SK-N-SH treated with all-trans-retinoic acid at 6 μM for 48 hours (cell line): ENCODE measurements at regions not wholly inside any gene's neighbourhood (a gene's known extent, or its start where the extent isn't known, plus 50 kb on each side); places are given as distances from the start of the nearest gene placed in this dataset.

ENCODE experiments used
- ATAC-seq: fragments of 200-7000 bp; cut with Tn5 transposase; 3 replicates; pipeline ENCODE4 v1.9.1; 2020; ENCODE audit warnings: mild to moderate bottlenecking, moderate library complexity
- ARNTL ChIP-seq: fragments of 450-650 bp; formaldehyde crosslinking; IDR thresholded peaks from 2 replicates; pipeline ENCODE4 v1.5.0; 2020; ENCODE audit warnings: low read depth, mild to moderate bottlenecking, moderate library complexity, borderline replicate concordance
- BACH2 ChIP-seq: fragments of 250-450 bp; sonication (Bioruptor Pico); IDR thresholded peaks from 2 replicates; pipeline ENCODE4 v1.9.0; 2021; ENCODE audit warnings: mild to moderate bottlenecking, borderline replicate concordance
- CREB5 ChIP-seq: fragments of 250-450 bp; sonication (Bioruptor Pico); IDR thresholded peaks from 2 replicates; pipeline ENCODE4 v1.5.1; 2020; ENCODE audit warnings: low read depth, mild to moderate bottlenecking, moderate library complexity
- CSDC2 ChIP-seq: fragments of 250-450 bp; sonication (Bioruptor Pico); IDR thresholded peaks from 2 replicates; pipeline ENCODE4 v1.5.0; 2020; ENCODE audit warnings: mild to moderate bottlenecking, moderate library complexity
- ESRRG ChIP-seq: fragments of 250-450 bp; sonication (Bioruptor Pico); IDR thresholded peaks from 2 replicates; pipeline ENCODE4 v1.6.1; 2021; ENCODE audit warnings: mild to moderate bottlenecking
- GLIS3 ChIP-seq: fragments of 250-450 bp; sonication (Bioruptor Pico); IDR thresholded peaks from 2 replicates; pipeline ENCODE4 v1.5.0; 2020; ENCODE audit warnings: mild to moderate bottlenecking, moderate library complexity
- ISL1 ChIP-seq: fragments of 250-450 bp; sonication (Bioruptor Pico); IDR thresholded peaks from 2 replicates; pipeline ENCODE4 v2.1.2; 2022; ENCODE audit warnings: mild to moderate bottlenecking, moderate library complexity
- OSR1 ChIP-seq: fragments of 250-450 bp; sonication (Bioruptor Pico); IDR thresholded peaks from 2 replicates; pipeline ENCODE4 v1.8.0; 2022; ENCODE audit warnings: moderate library complexity, mild to moderate bottlenecking, inconsistent platforms
- POU6F1 ChIP-seq: fragments of 250-450 bp; sonication (Bioruptor Pico); IDR thresholded peaks from 2 replicates; pipeline ENCODE4 v1.8.0; 2021; ENCODE audit warnings: low read depth, mild to moderate bottlenecking, moderate library complexity, borderline replicate concordance
- PPARA ChIP-seq: fragments of 250-450 bp; sonication (Bioruptor Pico); IDR thresholded peaks from 2 replicates; pipeline ENCODE4 v1.5.0; 2020; ENCODE audit warnings: mild to moderate bottlenecking, borderline replicate concordance
- RARB ChIP-seq: fragments of 250-450 bp; sonication (Bioruptor Pico); IDR thresholded peaks from 2 replicates; pipeline ENCODE4 v1.8.0; 2021; ENCODE audit warnings: mild to moderate bottlenecking, moderate library complexity
- SNAI2 ChIP-seq: fragments of 250-450 bp; sonication (Bioruptor Pico); IDR thresholded peaks from 2 replicates; pipeline ENCODE4 v1.5.0; 2020; ENCODE audit warnings: mild to moderate bottlenecking, moderate library complexity
- TCF4 ChIP-seq: fragments of 250-450 bp; sonication (Bioruptor Pico); IDR thresholded peaks from 2 replicates; pipeline ENCODE4 v1.8.0; 2021; ENCODE audit warnings: mild to moderate bottlenecking, moderate library complexity, borderline replicate concordance
- TOX ChIP-seq: fragments of 250-450 bp; sonication (Bioruptor Pico); IDR thresholded peaks from 2 replicates; pipeline ENCODE4 v1.8.0; 2021; ENCODE audit warnings: mild to moderate bottlenecking, moderate library complexity, borderline replicate concordance
- TSHZ2 ChIP-seq: fragments of 250-450 bp; sonication (Bioruptor Pico); IDR thresholded peaks from 2 replicates; pipeline ENCODE4 v1.5.0; 2020; ENCODE audit warnings: mild to moderate bottlenecking, moderate library complexity
- ZC3H10 ChIP-seq: fragments of 250-450 bp; sonication (Bioruptor Pico); IDR thresholded peaks from 2 replicates; pipeline ENCODE4 v1.5.1; 2021; ENCODE audit warnings: mild to moderate bottlenecking, moderate library complexity
- ZFP3 ChIP-seq: fragments of 250-450 bp; sonication (Bioruptor Pico); IDR thresholded peaks from 2 replicates; pipeline ENCODE4 v1.5.0; 2020; ENCODE audit warnings: mild to moderate bottlenecking, moderate library complexity
- ZNF565 ChIP-seq: fragments of 450-650 bp; formaldehyde crosslinking; conservative IDR thresholded peaks from 2 replicates; pipeline ENCODE4 v1.5.0; 2020; ENCODE audit warnings: low read depth, mild to moderate bottlenecking, moderate library complexity
- ZNF8 ChIP-seq: fragments of 450-650 bp; formaldehyde crosslinking; IDR thresholded peaks from 2 replicates; pipeline ENCODE4 v1.5.0; 2020; ENCODE audit warnings: mild to moderate bottlenecking, moderate library complexity
- TF ChIP-seq, protein P1 (sequence below): fragments of 250-450 bp; sonication (Bioruptor Pico); IDR thresholded peaks from 2 replicates; pipeline ENCODE4 v1.5.1; 2021; ENCODE audit warnings: mild to moderate bottlenecking, moderate library complexity

GRCh38 chr14:54221971-54222370, 174.8 kb upstream of the CDKN3 start:
- no peak for ATAC-seq
- no peak for TF ChIP-seq CSDC2 (CRISPR knock-in tag)
- TF ChIP-seq ZNF565 (CRISPR knock-in tag) = no peak
- TF ChIP-seq TSHZ2 = no peak
- TF ChIP-seq POU6F1 (CRISPR knock-in tag) = no peak
- no peak for TF ChIP-seq OSR1 (CRISPR knock-in tag)
- no peak for TF ChIP-seq ZC3H10 (CRISPR knock-in tag)
- no peak for TF ChIP-seq CREB5 (CRISPR knock-in tag)
- no peak for TF ChIP-seq SNAI2 (CRISPR knock-in tag)
- TF ChIP-seq, protein P1, sequence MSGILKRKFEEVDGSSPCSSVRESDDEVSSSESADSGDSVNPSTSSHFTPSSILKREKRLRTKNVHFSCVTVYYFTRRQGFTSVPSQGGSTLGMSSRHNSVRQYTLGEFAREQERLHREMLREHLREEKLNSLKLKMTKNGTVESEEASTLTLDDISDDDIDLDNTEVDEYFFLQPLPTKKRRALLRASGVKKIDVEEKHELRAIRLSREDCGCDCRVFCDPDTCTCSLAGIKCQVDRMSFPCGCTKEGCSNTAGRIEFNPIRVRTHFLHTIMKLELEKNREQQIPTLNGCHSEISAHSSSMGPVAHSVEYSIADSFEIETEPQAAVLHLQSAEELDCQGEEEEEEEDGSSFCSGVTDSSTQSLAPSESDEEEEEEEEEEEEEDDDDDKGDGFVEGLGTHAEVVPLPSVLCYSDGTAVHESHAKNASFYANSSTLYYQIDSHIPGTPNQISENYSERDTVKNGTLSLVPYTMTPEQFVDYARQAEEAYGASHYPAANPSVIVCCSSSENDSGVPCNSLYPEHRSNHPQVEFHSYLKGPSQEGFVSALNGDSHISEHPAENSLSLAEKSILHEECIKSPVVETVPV (CRISPR knock-in tag) = no peak
- TF ChIP-seq ZNF8 (CRISPR knock-in tag) = no peak
- no peak for TF ChIP-seq GLIS3
- TF ChIP-seq ARNTL (CRISPR knock-in tag) = no peak
- no peak for TF ChIP-seq BACH2
- TF ChIP-seq ESRRG (CRISPR knock-in tag) = no peak
- no peak for TF ChIP-seq TCF4 (CRISPR knock-in tag)

- ATAC-seq = no peak
- peak; percentile 65; the same call in 1 of the 2 replicates for TF ChIP-seq TCF4 (CRISPR knock-in tag)
- no peak for TF ChIP-seq PPARA (CRISPR knock-in tag)
- TF ChIP-seq, all 23 proteins: peak for 1
These were observed 172.9 kb upstream of the CDKN3 start for GRCh38 chr14:54223831-54224402.

DNA sequence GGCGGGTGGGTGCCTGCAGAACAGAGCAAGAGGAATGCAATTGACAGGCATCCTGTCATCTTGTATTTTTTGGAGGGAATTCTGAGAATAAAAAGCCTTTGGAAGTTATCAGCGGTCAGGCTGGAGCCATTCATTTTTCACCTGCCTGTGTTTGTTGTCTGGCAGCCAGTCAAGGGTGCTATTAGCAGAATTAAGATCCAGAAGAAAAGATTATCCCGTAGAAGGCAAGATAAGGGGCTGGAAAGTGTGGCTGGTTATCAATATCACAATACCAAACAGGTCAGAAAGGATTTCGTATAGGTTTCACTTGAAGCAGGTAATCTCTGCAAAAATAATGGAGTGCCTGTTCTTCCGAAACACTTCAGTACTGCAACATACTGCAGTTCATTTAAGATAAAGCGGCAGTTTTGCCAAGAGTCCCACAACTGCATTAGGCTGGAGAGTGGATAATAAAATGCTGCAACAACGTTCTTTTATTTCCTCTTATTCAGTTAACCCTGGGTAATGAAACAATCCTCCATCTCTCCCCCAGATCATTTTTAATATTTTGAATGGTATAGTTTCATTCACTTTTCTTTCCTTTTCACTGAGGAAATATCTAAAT, 171.2 kb upstream of the CDKN3 start:
- TF ChIP-seq POU6F1 (CRISPR knock-in tag) = no peak
- TF ChIP-seq, protein P1 (CRISPR knock-in tag) = no peak
- TF ChIP-seq CSDC2 (CRISPR knock-in tag) = no peak
- no peak for TF ChIP-seq ESRRG (CRISPR knock-in tag)
- peak; percentile 46; the same call in 1 of the 2 replicates for TF ChIP-seq TSHZ2
- peak; percentile 42; the same call in 1 of the 2 replicates for TF ChIP-seq TCF4 (CRISPR knock-in tag)
- no peak for TF ChIP-seq ZNF565 (CRISPR knock-in tag)
- TF ChIP-seq BACH2 = no peak
- no peak for TF ChIP-seq OSR1 (CRISPR knock-in tag)
- TF ChIP-seq PPARA (CRISPR knock-in tag) = no peak
- no peak for TF ChIP-seq ZFP3
- no peak for TF ChIP-seq RARB (CRISPR knock-in tag)
- TF ChIP-seq ISL1 (CRISPR knock-in tag) = peak; percentile 59
- TF ChIP-seq TOX (CRISPR knock-in tag) = no peak
- TF ChIP-seq SNAI2 (CRISPR knock-in tag) = no peak
- no peak for ATAC-seq
